ENCODE measurements at regions not wholly inside any gene's neighbourhood (a gene's known extent, or its start where the extent isn't known, plus 50 kb on each side); places are given as distances from the start of the nearest gene placed in this dataset.

DNA sequence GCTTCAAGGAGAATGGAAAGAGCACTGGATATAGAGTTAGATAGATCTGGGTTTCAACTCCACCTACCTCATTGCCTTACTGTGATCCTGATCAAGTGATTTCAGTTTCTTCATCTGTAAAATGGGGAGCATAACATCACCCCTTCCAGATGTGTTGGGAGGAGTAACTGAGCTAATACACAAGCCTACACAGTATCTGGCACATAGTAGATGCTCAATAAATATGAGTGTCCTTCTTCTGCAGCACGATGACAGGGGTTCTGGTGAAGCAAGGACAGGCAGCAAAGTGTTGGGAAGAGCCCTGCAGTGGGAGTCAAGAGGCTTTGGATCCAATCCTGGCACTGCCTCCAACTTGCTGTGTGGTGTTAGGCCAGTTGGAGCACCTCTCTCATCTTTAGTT, 270.0 kb downstream of the UACA start:
- Histone ChIP-seq H3T11ph (ENCODE audit: low read length) (no peak overlapping the region), H2BK20ac (ENCODE audit: low read depth, low read length, poor library complexity, severe bottlenecking) (no peak overlapping the region), H3K27ac (ENCODE audit: insufficient read length, low read depth, low read length) (no peak overlapping the region), H2BK5ac (ENCODE audit: insufficient read length, low read length) (no peak overlapping the region), H3K9me3 (ENCODE audit: control insufficient read depth, low read depth, low read length) (no peaks in the 10 kb centered on the region), H4K5ac (ENCODE audit: insufficient read length, low read depth, low read length) (no peak overlapping the region), H2AFZ (ENCODE audit: low read length) (no peak overlapping the region), H2BK15ac (ENCODE audit: low read depth, low read length) (no peak overlapping the region), H3K23ac (ENCODE audit: insufficient read length, low read depth, low read length) (no peak overlapping the region), H3K4me1 (ENCODE audit: insufficient read depth, low read length) (no peaks in the 10 kb centered on the region), H2BK120ac (ENCODE audit: low read depth, low read length, poor library complexity, severe bottlenecking) (no peak overlapping the region), H3K79me1 (ENCODE audit: insufficient read depth, low read depth, low read length, poor library complexity, severe bottlenecking) (no peaks in the 10 kb centered on the region), H3K4ac (ENCODE audit: low read depth, low read length) (no peak overlapping the region), H2BK12ac (ENCODE audit: insufficient read length, low read depth, low read length) (no peak overlapping the region), H3K18ac (ENCODE audit: insufficient read length, low read depth, low read length) (no peak overlapping the region), H4K8ac (replicated peaks; ENCODE audit: insufficient read length, low read depth, low read length) (no peak overlapping the region), H3K4me2 (ENCODE audit: insufficient read depth, insufficient read length, low read length) (no peak overlapping the region), H3K9ac (ENCODE audit: extremely low read depth, insufficient read length, low read length) (no peak overlapping the region), H2AK5ac (ENCODE audit: insufficient read length, low read length) (no peak overlapping the region), H3K56ac (ENCODE audit: insufficient read length, low read depth, low read length) (no peak overlapping the region), H4K20me1 (ENCODE audit: control insufficient read depth, insufficient read depth, insufficient read length) (no peaks in the 10 kb centered on the region), H3K14ac (ENCODE audit: insufficient read depth, low read length) (no peak overlapping the region), H3K23me2 (ENCODE audit: insufficient read length, low read depth, low read length, poor library complexity, severe bottlenecking) (no peaks in the 10 kb centered on the region), H4K91ac (ENCODE audit: insufficient read length, low read depth, low read length) (no peak overlapping the region), H3K79me2 (ENCODE audit: insufficient read depth, low read length) (no peaks in the 10 kb centered on the region), H3K27me3 (ENCODE audit: insufficient read depth, low read length) (no peaks in the 10 kb centered on the region)
- Mint-ChIP-seq H3K4me1 (peaks cover 10 to 24% of the 10 kb centered on the region in 2 experiments), H3K27me3 (ENCODE audit: low read depth) (peaks cover 3% of the 10 kb centered on the region), H3K36me3 (ENCODE audit: insufficient read depth in 1 of 3, low read depth in 3 of 3) (no peaks in the 10 kb centered on the region), H3K27ac (no peak overlapping the region), H3K4me3 (no peak overlapping the region), H3K9me3 (no peaks in the 10 kb centered on the region)
- TF ChIP-seq, protein P1, sequence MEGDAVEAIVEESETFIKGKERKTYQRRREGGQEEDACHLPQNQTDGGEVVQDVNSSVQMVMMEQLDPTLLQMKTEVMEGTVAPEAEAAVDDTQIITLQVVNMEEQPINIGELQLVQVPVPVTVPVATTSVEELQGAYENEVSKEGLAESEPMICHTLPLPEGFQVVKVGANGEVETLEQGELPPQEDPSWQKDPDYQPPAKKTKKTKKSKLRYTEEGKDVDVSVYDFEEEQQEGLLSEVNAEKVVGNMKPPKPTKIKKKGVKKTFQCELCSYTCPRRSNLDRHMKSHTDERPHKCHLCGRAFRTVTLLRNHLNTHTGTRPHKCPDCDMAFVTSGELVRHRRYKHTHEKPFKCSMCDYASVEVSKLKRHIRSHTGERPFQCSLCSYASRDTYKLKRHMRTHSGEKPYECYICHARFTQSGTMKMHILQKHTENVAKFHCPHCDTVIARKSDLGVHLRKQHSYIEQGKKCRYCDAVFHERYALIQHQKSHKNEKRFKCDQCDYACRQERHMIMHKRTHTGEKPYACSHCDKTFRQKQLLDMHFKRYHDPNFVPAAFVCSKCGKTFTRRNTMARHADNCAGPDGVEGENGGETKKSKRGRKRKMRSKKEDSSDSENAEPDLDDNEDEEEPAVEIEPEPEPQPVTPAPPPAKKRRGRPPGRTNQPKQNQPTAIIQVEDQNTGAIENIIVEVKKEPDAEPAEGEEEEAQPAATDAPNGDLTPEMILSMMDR (conservative IDR thresholded peaks at IDR 0.05): no peak
- WGBS (ENCODE audit: extremely low coverage, insufficient read length, low lambda C conversion rate): no CpG with 5 or more reads among the region's 1 CpG
- no peak for DNase-seq
